ENCODE measurements at regions not wholly inside any gene's neighbourhood (a gene's known extent, or its start where the extent isn't known, plus 50 kb on each side); places are given as distances from the start of the nearest gene placed in this dataset.
"Not testable (repeated sequence)": the region's sequence is repeated elsewhere in the genome, so short reads cannot be mapped to it uniquely, and the experiment has no call there.

DNA sequence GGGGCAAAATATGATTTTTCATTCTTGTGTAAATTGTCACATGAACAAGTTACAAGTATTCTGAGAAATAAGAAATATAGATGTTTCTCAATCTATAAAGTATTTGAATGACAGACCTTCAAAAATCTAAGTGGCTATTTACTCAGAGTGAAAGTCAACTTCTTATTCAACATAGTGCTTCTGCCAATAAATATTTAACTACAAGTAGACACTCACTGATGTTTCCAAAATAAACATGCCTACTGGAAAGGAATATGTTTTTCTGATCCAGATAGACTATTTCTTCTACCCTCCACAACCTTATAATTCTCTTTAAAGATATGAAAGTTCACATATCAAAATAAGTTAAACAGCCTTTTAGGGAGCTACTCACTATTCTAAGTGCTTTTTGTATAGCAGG is 296.3 kb downstream of the DSC3 start:
- DNase-seq (no peak), ATAC-seq (no peak)
- intact Hi-C loops (cut with DNase I, micrococcal nuclease) = no loop called here

DNA sequence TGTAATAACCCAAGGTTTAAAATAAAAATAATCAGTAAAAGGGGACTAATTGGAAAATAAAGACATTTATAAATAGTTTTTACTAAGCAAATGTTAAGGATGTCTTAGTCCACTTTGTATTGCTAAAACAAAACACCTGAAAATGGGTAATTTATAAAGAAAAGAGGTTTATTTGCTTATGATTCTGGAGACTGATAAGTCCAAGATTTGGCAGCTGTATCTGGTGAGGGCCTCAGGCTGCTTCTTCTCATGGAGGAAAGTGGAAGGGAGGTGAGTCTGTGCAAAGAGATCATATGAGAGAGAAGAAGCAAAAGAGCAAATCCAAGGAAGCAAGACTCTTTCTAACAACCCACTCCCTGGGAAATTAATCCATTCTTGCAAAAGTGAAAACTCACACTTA is 299.5 kb downstream of the DSC3 start:
- no peak for ATAC-seq
- intact Hi-C loops (cut with DNase I, micrococcal nuclease) = no loop called here
- no peak for DNase-seq

DNA sequence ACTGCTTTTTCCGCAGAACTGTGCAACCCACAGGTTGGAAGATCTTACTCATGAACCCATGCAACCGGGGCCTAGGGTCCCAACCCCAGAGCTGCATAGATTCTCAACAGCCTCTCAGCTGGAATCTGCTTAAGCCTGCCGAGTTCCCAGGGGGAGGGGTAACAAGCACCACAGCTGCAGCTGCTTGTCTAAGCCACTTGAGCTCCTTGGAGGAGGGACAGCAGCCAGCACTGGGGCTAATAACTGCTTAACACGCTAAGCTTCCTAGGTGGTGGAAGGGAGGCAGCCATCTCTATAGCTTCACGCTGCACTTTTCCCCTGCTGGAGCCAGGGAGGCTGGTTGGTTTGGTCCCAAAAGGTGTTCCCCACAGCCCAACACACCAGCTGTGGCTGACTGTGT is 311.6 kb downstream of the DSC3 start:
- intact Hi-C loops (cut with DNase I, micrococcal nuclease) = no loop called here
- DNase-seq (no peak), ATAC-seq (no peak)

DNA sequence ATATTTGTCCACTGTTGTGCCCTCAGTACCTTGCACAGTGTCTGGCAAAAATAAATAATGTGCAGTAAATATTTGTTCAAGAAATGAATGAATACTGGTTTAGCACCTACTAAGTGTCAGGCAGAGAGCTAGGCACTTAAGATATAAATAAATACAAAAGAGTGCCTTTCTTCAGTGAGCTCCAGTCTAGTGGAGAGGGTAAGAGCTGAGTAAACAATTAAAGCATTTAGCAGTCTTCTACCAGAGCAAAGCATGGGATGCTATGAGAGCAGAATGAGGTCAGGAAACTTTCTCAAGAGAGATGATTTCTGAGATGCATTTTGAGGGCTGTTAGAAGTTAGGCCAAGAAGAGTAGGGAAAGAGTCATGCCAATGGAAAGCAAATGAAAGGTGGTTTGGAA is 314.7 kb downstream of the DSC3 start:
- intact Hi-C loops (cut with DNase I, micrococcal nuclease) = no loop called here
- ATAC-seq (no peak), DNase-seq (no peak)

GRCh38 chr18:30713299-30713698 is 329.2 kb downstream of the DSC3 start:
- intact Hi-C loops (cut with DNase I, micrococcal nuclease) = no loop called here
- DNase-seq = no peak
- ATAC-seq = no peak

- intact Hi-C loops (cut with DNase I, micrococcal nuclease) = no loop called here
- DNase-seq = no peak
- ATAC-seq = no peak
Observed at GRCh38 chr18:30712383-30712782, 330.2 kb downstream of the DSC3 start.

DNA sequence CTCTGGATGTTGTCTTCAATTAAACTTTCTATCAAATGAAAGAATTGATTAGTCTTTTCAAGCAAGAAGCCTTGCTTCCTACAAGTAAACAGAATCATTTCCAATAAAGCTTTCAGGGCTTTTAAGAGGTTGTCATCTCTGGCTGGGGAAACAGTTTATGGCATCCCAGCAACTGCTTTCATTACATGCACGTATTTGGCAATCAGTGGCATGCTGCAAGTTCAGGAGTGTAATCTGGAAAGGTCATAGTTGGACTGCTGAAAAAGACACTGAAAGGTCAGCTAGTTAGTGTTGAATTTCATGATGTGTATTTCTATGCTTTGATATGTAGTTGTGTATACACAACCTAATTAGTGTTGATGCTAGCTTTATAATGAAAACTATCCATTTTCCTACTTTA is 332.9 kb downstream of the DSC3 start:
- ATAC-seq = no peak
- intact Hi-C loops (cut with DNase I, micrococcal nuclease) = no loop called here
- DNase-seq = no peak

DNA sequence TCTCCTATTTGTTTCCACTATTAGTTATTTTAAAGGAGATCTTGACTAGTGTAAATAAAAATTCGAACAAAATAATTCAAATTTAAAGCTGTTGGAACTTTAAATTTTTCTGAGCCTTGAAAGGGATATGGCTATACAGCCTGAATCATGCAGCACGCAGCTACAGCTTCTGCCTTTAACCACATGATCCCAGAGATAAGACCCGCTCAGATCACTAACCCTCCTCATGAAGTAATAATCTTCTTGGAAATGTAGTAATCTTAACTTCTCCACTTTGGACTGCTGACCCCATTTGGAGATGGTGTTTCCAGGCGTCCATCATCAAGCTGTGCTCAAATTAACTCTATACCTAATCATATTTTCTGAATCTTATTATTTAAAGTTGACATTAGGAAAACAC is 336.6 kb downstream of the DSC3 start:
- DNase-seq = no peak
- ATAC-seq = no peak
- intact Hi-C loops (cut with DNase I, micrococcal nuclease) = no loop called here

GRCh38 chr18:30698571-30698970 is 344.0 kb downstream of the DSC3 start:
- intact Hi-C loops (cut with DNase I, micrococcal nuclease) = no loop called here
- DNase-seq (no peak), ATAC-seq (no peak)

DNA sequence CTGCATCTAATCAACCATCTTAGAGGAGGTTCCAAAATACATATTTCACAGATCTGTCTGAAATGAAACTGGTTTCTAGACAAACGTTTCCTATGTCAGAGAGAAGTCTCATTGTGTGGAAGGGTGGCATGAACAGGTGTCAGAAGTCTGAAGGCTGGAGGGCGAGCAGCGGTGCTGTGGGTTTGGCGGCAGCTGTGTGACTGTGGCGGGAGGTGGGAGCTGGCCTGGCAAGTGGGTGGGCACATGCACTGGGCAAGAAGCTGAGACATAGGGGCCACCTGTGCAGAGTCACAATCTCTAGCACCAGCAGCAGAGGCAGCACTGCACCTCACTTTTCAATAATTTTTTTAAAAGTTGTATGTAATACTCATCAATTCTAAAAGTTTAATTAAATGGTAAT is 346.3 kb downstream of the DSC3 start:
- DNase-seq (no peak), ATAC-seq (no peak)
- intact Hi-C loops (cut with DNase I, micrococcal nuclease) = no loop called here

- DNase-seq (no peak), ATAC-seq (no peak)
- intact Hi-C loops (cut with DNase I, micrococcal nuclease) = no loop called here
Observed at GRCh38 chr18:30694773-30695172, 347.8 kb downstream of the DSC3 start.

DNA sequence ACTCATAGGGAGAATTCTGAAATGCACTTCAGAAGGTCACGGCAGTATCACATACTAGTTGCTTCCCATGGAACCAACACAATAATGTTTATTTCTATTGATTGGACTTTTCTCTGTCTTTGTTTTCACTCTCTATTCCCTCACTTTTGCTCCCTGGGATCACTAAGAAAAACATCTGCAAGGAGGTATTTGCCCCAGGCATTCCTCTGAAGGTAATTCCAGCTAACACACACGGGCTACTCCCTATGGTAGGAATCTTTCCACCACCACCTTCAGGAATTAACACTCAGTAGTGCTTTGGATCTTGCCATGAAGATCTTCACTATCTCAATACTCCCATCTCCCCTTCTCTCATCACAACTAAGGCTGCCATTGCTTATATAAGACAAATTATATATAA is 353.3 kb downstream of the DSC3 start:
- no peak for ATAC-seq
- intact Hi-C loops (cut with DNase I, micrococcal nuclease) = no loop called here
- DNase-seq = no peak

GRCh38 chr18:30687501-30687900 is 355.0 kb downstream of the DSC3 start:
- ATAC-seq (no peak), DNase-seq (no peak)
- intact Hi-C loops (cut with DNase I, micrococcal nuclease) = no loop called here

DNA sequence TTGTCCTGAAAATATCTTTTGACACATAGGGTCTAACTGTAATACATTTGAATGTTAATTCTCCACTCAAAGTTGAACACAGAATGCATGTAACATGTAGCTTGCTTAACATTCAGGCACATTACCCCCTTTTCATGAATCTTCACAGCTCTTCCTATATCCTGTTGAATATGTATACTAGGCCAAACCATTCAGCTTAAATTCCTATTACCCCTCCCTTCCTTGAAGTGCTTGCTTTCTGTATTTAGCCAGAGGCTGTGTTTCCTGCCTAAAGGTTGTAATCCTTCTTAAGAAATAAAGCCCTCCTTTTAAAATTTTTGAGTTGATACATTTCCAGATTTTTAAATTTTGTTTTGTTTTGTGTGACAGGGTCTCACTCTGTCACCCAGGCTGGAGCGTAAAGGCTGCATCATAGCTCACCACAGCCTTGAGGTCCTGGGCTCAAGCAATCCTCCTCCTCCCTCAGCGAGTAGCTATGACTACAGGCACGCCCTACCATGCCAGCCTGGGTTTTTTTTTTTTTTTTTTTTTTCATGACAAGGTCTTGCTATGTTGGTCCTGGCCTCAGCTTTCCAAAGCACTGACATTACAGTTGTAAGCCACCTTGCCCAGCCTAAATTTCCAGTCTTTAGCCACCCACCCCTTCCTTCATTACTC is 357.6 kb downstream of the DSC3 start:
- intact Hi-C loops (cut with DNase I, micrococcal nuclease) = no loop called here
- no peak for DNase-seq
- ATAC-seq = no peak

DNA sequence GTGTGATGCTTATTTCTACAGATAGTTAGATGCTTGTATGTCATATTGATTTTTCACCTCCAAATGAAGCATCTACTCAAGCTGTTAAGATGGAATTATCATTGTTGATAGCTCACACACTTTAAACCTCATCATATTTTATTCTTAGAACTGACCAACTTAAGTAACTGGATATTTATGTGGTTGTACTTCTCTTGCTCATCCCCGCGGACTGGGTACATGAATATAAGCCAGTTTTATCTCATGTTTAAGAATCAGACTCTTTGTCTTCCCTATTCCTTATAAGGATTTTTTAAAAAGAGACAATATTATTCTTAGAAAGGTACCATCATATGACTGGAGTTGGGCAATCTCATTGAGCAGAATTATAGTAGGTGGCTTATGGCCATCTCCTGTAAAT is 358.7 kb downstream of the DSC3 start:
- DNase-seq (no peak), ATAC-seq (no peak)
- intact Hi-C loops (cut with DNase I, micrococcal nuclease) = no loop called here

- intact Hi-C loops (cut with DNase I, micrococcal nuclease) = no loop called here
- DNase-seq (no peak), ATAC-seq (no peak)
Observed at GRCh38 chr18:30682672-30683071, 359.9 kb downstream of the DSC3 start.

DNA sequence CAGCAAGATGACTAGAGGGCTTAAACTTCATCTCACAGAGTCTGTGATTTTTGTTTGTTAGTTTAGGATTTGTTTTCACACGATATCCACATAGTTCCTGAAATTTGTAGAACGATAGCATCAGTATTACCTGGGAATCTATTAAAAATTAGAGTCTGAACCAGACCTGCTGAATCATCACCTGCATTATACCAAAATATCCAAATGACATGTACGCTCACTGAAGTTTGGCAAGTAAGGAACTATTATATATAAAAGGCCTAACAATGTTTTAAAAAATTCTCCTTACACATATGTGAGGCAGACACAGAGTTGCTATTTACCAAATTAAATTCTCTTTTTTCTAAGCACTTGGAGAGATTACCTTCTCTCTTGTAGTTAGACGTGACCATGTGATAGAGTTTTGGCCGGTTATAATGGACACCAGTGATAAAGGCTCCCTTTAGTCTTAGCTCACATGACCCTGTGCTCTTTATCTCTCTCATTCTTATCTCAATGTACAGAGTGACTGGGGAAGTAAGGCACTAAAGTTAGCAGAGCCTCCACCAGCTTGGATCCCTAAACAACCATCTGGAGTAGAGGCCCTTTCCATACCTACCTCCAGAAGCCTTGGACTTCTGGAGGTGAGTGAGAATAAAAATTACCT is 363.1 kb downstream of the DSC3 start:
- ATAC-seq (no peak), DNase-seq (no peak)
- intact Hi-C loops (cut with DNase I, micrococcal nuclease) = no loop called here

- DNase-seq; intact Hi-C loops (cut with DNase I, micrococcal nuclease); ATAC-seq: not testable (repeated sequence)
Observed at GRCh38 chr18:30677813-30678212, 364.7 kb downstream of the DSC3 start.

- intact Hi-C loops (cut with DNase I, micrococcal nuclease) = no loop called here
- no peak for ATAC-seq
- no peak for DNase-seq
Observed at GRCh38 chr18:30676053-30676480, 366.5 kb downstream of the DSC3 start.

DNA sequence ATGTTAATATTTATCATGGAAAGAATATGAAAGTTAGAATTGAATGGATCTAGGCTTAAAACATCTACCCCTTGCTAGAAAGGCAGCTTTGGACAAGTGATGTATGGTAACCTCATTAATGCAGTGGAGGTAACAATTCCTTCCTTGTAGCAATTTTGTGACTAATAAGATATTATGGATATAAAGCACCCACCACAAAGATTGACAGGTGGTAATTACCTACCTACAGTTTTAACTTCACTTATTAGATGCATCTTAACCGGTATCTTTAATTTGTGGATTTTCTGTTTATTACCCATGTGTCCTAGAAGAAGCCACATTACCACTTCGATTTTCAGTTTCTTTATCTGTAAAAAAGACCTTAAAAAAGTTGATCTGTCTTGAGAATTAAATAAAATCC is 367.0 kb downstream of the DSC3 start:
- DNase-seq (no peak), ATAC-seq (no peak)
- intact Hi-C loops (cut with DNase I, micrococcal nuclease) = no loop called here

DNA sequence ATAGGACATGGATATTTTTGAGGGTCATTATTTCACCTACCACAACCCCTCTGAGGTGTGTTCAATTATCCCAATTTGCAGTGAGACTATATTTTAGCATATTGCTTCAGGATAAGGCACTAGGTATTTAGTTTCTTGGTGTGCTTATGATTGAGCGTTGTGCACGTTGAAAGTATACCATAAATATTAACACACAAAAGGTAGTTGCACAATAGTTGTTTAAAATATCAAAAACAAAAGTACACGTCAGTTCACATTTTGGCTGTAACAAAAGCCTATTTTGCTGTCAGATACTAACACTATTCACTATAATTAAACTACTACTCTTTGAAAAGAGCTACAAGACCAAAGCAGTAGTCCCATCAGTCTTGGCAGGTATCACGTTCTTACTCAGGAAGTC is 367.5 kb downstream of the DSC3 start:
- ATAC-seq = no peak
- intact Hi-C loops (cut with DNase I, micrococcal nuclease) = no loop called here

More for the DNA sequence above, 367.5 kb downstream of the DSC3 start:
- no peak for DNase-seq

Measured in left colon (tissue), 2 donors.